Astrocyte of the cerebellum (primary cell): ENCODE measurements at regions not wholly inside any gene's neighbourhood (a gene's known extent, or its start where the extent isn't known, plus 50 kb on each side); places are given as distances from the start of the nearest gene placed in this dataset.

Experiments used
- DNase-seq: peaks from one replicate; pipeline ENCODE4 v3.0.0-alpha.2; 2011; ENCODE audit warnings: low read depth
- H3K4me3 ChIP-seq: 2 replicates; pipeline ENCODE4 v1.5.1; 2011; ENCODE audit warnings: mild to moderate bottlenecking, low read depth, low read length, moderate library complexity
- in situ Hi-C: cut with HindIII; loops from 2 replicates; pipeline ENCODE4 v1.10.0; 2017; ENCODE audit warnings: low sequenced_read_pairs
- TF ChIP-seq, protein P1 (sequence below): IDR thresholded peaks from 2 replicates; pipeline ENCODE4 v1.5.1; 2012; ENCODE audit warnings: low read length, low read depth, moderate library complexity, mild to moderate bottlenecking; ENCODE audit errors: missing control alignments

- no peak for DNase-seq
- TF ChIP-seq, protein P1, sequence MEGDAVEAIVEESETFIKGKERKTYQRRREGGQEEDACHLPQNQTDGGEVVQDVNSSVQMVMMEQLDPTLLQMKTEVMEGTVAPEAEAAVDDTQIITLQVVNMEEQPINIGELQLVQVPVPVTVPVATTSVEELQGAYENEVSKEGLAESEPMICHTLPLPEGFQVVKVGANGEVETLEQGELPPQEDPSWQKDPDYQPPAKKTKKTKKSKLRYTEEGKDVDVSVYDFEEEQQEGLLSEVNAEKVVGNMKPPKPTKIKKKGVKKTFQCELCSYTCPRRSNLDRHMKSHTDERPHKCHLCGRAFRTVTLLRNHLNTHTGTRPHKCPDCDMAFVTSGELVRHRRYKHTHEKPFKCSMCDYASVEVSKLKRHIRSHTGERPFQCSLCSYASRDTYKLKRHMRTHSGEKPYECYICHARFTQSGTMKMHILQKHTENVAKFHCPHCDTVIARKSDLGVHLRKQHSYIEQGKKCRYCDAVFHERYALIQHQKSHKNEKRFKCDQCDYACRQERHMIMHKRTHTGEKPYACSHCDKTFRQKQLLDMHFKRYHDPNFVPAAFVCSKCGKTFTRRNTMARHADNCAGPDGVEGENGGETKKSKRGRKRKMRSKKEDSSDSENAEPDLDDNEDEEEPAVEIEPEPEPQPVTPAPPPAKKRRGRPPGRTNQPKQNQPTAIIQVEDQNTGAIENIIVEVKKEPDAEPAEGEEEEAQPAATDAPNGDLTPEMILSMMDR: no peak
- H3K4me3 ChIP-seq: no peak overlapping the region
- in situ Hi-C loops: loop anchor here (25.0 kb wide), 1 partner anchor 135 kb away; no protein-coding TSS in a partner anchor
Observed at GRCh38 chr11:88402784-88403183, 65.2 kb upstream of the CTSC start.

DNA sequence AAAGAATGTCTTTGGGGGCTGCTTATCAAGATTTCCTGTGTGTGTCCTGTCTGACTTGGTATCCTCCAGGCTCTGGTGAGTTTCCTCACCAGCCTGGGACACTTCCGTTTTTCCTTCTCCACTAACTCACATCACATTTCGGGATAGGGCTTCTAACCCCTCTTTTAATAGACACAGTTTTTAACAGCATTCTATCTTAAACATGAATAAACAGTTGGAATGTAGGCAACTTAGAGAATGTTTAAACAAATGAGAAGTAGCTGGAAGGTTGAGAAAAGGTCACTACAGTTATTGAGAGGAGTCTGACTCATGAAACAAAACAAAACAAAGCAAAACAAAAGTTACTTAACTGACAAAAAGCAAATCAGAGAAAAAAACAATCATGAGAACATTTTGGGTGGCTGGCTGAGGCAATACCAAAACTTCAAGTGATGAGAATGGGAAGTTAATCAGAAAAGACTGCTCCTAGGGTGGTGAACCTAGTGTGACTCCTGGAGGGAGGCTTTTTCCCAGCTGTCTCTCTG, 64.7 kb upstream of the CTSC start:
- no peak overlapping the region for H3K4me3 ChIP-seq
- TF ChIP-seq, protein P1: no peak
- peak; percentile 82 for DNase-seq
- in situ Hi-C loops: loop anchor here (25.0 kb wide), 1 partner anchor 135 kb away; no protein-coding TSS in a partner anchor

GRCh38 chr11:88398791-88399570, 61.4 kb upstream of the CTSC start:
- in situ Hi-C loops: no loop called here
- no peak for DNase-seq
- TF ChIP-seq, protein P1: no peak
- no peak overlapping the region for H3K4me3 ChIP-seq

GRCh38 chr11:88398372-88398771, 60.8 kb upstream of the CTSC start:
- TF ChIP-seq, protein P1: no peak
- H3K4me3 ChIP-seq: no peak overlapping the region
- in situ Hi-C loops: no loop called here
- DNase-seq: no peak

DNA sequence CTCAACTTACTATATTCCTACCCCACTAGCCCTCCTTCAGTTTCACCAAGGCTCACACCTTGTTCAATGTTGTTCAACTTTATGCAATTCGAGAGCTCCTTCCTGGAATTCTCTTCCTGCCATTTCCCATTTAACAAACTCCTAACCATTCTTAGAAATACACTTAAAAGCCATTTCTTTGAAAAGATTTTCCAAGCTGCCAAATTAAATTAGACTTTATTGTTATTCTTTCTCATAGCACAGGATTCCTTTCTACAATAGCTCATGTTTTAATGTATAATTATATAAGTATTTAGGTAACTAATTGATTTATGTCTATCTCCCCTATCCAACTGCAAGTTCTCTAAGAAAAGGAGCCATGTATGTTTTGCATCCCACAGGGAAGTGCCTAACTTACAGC, 52.7 kb upstream of the CTSC start:
- in situ Hi-C loops: no loop called here
- no peak overlapping the region for H3K4me3 ChIP-seq
- no peak for DNase-seq
- TF ChIP-seq, protein P1: no peak

DNA sequence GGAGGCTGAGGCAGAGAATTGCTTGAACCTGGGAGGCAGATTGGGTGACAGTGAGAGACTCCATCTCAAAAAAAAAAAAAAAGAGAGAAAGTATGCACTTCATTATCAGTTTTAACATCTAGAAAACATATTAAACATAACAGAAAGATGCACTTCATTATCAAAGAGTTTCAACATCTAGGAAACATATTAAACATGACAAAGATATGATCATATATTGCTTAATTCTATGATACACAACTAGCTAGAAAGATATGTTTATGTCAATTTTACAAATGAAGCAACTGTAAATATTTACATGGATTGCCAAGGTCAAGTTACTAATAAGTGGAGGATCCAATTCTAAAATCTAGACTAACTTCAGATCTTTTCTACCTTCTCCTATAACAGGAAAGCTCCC, 50.4 kb upstream of the CTSC start:
- TF ChIP-seq, protein P1: no peak
- in situ Hi-C loops: no loop called here
- no peak overlapping the region for H3K4me3 ChIP-seq
- no peak for DNase-seq
